ENCODE measurements at regions not wholly inside any gene's neighbourhood (a gene's known extent, or its start where the extent isn't known, plus 50 kb on each side); places are given as distances from the start of the nearest gene placed in this dataset.

DNA sequence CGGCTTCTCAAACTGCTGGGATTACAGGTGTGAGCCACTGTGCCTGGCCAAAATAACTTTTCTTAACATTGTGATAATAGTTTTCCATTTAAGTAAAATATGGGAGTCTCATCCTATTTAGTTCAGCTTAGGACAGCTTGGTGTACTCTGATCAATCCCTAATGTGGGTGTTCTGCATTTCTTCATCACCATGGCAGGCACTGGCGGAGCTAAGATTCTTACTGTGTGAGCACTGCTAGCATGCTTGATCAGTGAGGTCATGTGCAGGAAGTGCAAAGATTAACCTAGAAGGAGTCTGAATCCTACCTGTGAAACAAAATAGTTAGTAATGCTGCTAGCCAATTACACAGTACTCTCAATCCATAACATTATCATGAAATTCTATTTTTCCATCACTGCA, 1684.2 kb upstream of the SLC10A2 start:
- TF ChIP-seq, protein P1, sequence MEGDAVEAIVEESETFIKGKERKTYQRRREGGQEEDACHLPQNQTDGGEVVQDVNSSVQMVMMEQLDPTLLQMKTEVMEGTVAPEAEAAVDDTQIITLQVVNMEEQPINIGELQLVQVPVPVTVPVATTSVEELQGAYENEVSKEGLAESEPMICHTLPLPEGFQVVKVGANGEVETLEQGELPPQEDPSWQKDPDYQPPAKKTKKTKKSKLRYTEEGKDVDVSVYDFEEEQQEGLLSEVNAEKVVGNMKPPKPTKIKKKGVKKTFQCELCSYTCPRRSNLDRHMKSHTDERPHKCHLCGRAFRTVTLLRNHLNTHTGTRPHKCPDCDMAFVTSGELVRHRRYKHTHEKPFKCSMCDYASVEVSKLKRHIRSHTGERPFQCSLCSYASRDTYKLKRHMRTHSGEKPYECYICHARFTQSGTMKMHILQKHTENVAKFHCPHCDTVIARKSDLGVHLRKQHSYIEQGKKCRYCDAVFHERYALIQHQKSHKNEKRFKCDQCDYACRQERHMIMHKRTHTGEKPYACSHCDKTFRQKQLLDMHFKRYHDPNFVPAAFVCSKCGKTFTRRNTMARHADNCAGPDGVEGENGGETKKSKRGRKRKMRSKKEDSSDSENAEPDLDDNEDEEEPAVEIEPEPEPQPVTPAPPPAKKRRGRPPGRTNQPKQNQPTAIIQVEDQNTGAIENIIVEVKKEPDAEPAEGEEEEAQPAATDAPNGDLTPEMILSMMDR (IDR thresholded peaks at IDR 0.05): no peak
- Mint-ChIP-seq H3K4me3 (no peak overlapping the region), H3K4me1 (ENCODE audit: low read depth) (no peaks in the 10 kb centered on the region), H3K36me3 (ENCODE audit: low read depth) (no peaks in the 10 kb centered on the region), H3K27me3 (no peaks in the 10 kb centered on the region), H3K27ac (no peak overlapping the region), H3K9me3 (no peaks in the 10 kb centered on the region)
- DNase-seq: no peak
- intact Hi-C loops (cut with micrococcal nuclease): no loop called here
- ChIA-PET POLR2A (no interaction called here), CTCF (no interaction called here)
- ATAC-seq: no peak

DNA sequence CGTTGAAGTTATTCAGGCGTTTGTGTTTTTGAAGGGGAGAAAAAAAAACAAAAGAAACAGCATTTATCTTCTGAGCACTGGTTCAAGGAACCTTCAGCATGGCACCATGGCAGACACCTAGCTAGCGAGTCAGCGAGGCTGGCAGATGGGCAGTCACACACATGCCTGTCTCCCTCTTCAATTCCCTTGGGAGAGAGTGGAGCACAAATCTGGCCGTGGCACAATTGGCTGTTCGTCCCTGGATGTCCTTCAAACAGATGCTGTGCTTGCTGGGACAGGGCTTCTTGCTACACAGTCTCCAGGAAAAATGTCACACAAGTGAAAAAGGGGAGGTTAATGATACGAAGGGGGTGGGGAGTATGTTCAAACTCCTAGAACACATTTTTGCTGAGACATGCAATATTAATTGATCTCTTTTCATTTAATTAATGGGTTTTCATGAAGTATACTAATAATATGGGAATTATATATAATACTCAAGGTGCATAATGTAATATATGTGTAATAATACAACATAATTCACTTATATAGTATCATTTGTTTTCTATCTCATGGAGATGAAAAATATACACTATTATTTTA, 1674.5 kb upstream of the SLC10A2 start:
- intact Hi-C loops (cut with micrococcal nuclease): no loop called here
- H3K27me3 Mint-ChIP-seq: no peaks in the 10 kb centered on the region
- TF ChIP-seq, protein P1 (IDR thresholded peaks at IDR 0.05): no peak
- no peaks in the 10 kb centered on the region for H3K9me3 Mint-ChIP-seq
- ChIA-PET POLR2A (no interaction called here), CTCF (interaction anchor here (0.5 kb wide), 1 partner anchor 146 kb away, joined by 3 read pairs; no protein-coding TSS in a partner anchor)
- no peak for ATAC-seq
- no peak overlapping the region for H3K27ac Mint-ChIP-seq
- H3K36me3 Mint-ChIP-seq (ENCODE audit: low read depth): no peaks in the 10 kb centered on the region
- no peak overlapping the region for H3K4me3 Mint-ChIP-seq
- H3K4me1 Mint-ChIP-seq (ENCODE audit: low read depth): no peaks in the 10 kb centered on the region
- DNase-seq: no peak

DNA sequence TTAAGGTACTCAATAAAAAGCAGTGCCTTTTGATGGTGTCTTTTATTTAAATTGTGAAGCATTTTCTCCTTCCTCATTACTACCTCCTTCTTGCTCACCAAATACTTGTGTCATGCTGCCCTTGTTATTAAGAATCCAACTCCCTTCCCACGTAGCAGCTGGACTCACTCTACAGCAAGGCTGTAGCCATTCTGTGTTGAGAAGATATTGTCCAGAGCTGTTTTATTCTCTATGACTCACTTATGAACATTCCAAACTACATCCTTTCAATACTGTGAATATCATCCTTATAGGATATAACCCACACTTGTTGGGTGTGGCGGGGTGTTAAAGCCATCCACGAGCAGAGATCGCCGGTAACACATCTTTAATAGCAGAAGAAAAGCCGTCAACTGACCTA, 1671.5 kb upstream of the SLC10A2 start:
- TF ChIP-seq, protein P1 (IDR thresholded peaks at IDR 0.05): no peak
- no peak for DNase-seq
- ChIA-PET CTCF (no interaction called here), POLR2A (no interaction called here)
- intact Hi-C loops (cut with micrococcal nuclease): no loop called here
- Mint-ChIP-seq H3K27ac (no peak overlapping the region), H3K4me3 (no peak overlapping the region), H3K4me1 (ENCODE audit: low read depth) (no peaks in the 10 kb centered on the region), H3K27me3 (no peaks in the 10 kb centered on the region), H3K36me3 (ENCODE audit: low read depth) (no peaks in the 10 kb centered on the region), H3K9me3 (no peaks in the 10 kb centered on the region)
- ATAC-seq: no peak

DNA sequence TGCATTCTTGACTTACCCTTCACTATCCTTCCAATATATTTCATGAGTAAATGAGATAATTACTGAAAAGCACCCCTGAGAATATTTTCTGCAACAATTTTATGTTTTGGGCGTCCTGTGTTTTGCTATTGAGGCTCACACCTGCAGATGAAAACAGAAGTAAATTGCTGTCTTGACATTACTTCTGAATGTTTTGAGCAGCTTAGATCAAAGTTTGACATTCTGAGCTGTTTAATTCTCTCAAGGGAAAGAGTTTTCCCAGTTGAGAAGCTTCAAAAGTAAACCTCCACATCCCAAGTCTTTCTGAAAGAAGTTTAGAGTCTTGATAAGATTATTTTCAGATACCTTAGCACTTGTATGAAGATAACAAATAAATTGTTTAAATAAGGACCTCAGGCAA, 1667.2 kb upstream of the SLC10A2 start:
- no peak overlapping the region for H3K27ac Mint-ChIP-seq
- ChIA-PET POLR2A (no interaction called here), CTCF (no interaction called here)
- DNase-seq (no peak), ATAC-seq (no peak)
- intact Hi-C loops (cut with micrococcal nuclease): no loop called here
- H3K27me3 Mint-ChIP-seq: no peaks in the 10 kb centered on the region
- no peaks in the 10 kb centered on the region for H3K9me3 Mint-ChIP-seq
- H3K36me3 Mint-ChIP-seq (ENCODE audit: low read depth): no peaks in the 10 kb centered on the region
- no peak overlapping the region for H3K4me3 Mint-ChIP-seq
- H3K4me1 Mint-ChIP-seq (ENCODE audit: low read depth): no peaks in the 10 kb centered on the region
- TF ChIP-seq, protein P1 (IDR thresholded peaks at IDR 0.05): no peak

DNA sequence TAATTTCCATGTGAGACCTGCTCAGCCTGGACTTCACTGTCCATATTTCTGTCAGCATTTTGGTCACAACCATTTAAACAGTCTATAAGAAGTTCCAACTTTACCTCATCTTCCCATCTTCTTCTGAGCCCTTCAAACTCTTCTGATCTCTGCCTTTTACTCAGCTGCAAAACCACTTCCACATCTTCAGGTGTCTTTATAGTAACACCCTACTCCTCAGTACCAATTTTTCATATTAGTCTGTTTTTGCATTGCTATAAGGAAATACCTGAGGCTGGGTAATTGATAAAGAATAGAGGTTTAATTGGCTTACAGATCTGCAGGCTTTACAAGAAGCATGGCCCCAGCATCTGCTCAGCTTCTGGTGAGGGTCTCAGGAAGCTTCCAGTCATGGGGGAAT, 1648.9 kb upstream of the SLC10A2 start:
- DNase-seq (no peak), ATAC-seq (no peak)
- Mint-ChIP-seq H3K9me3 (no peaks in the 10 kb centered on the region), H3K27me3 (no peaks in the 10 kb centered on the region), H3K36me3 (ENCODE audit: low read depth) (no peaks in the 10 kb centered on the region), H3K27ac (no peak overlapping the region), H3K4me1 (ENCODE audit: low read depth) (peaks cover 8% of the 10 kb centered on the region), H3K4me3 (no peak overlapping the region)
- ChIA-PET POLR2A (no interaction called here), CTCF (no interaction called here)
- intact Hi-C loops (cut with micrococcal nuclease): no loop called here
- TF ChIP-seq, protein P1 (IDR thresholded peaks at IDR 0.05): no peak

Measured in activated CD8-positive, alpha-beta T cell treated with anti-CD3 and anti-CD28 coated beads for 36 hours (primary cell).